Activated CD4-positive, alpha-beta T cell treated with anti-CD3 and anti-CD28 coated beads for 48 hours (primary cell): ENCODE measurements at regions not wholly inside any gene's neighbourhood (a gene's known extent, or its start where the extent isn't known, plus 50 kb on each side); places are given as distances from the start of the nearest gene placed in this dataset.
"Not testable (repeated sequence)": the region's sequence is repeated elsewhere in the genome, so short reads cannot be mapped to it uniquely, and the experiment has no call there.

Experiments used
- DNase-seq: peaks from one replicate; pipeline ENCODE4 v3.0.0-alpha.2; 2020

- peak; percentile 48 for DNase-seq
Observed at GRCh38 chr7:35975851-35976454, 175.1 kb downstream of the SEPTIN7 start.

GRCh38 chr7:35978816-35979640 lies 174.0 kb upstream of the EEPD1 start:
- DNase-seq, result not testable (repeated sequence)

GRCh38 chr7:35982600-35982999 lies 170.5 kb upstream of the EEPD1 start:
- no peak for DNase-seq

- DNase-seq, result no peak
Observed at GRCh38 chr7:35983626-35984025, 169.4 kb upstream of the EEPD1 start.

- peak; percentile 85 for DNase-seq
Observed at GRCh38 chr7:35985126-35985754, 167.8 kb upstream of the EEPD1 start.

- DNase-seq, result no peak
Observed at GRCh38 chr7:35987016-35987415, 166.0 kb upstream of the EEPD1 start.

GRCh38 chr7:35988105-35988504 lies 164.9 kb upstream of the EEPD1 start:
- DNase-seq, result no peak

- no peak for DNase-seq
Observed at GRCh38 chr7:35988818-35989217, 164.2 kb upstream of the EEPD1 start.

- peak; percentile 45 for DNase-seq
Observed at GRCh38 chr7:35991511-35992232, 161.4 kb upstream of the EEPD1 start.

- no peak for DNase-seq
Observed at GRCh38 chr7:35992436-35992835, 160.6 kb upstream of the EEPD1 start.

GRCh38 chr7:35993113-35993512 lies 159.9 kb upstream of the EEPD1 start:
- DNase-seq, result no peak

- DNase-seq, result no peak
Observed at GRCh38 chr7:35993676-35994606, 159.1 kb upstream of the EEPD1 start.

- no peak for DNase-seq
Observed at GRCh38 chr7:35995334-35995733, 157.7 kb upstream of the EEPD1 start.

- DNase-seq, result no peak
Observed at GRCh38 chr7:35998481-35998880, 154.6 kb upstream of the EEPD1 start.

GRCh38 chr7:36001546-36001945 lies 151.5 kb upstream of the EEPD1 start:
- DNase-seq, result no peak

GRCh38 chr7:36002900-36003299 lies 150.2 kb upstream of the EEPD1 start:
- DNase-seq, result no peak

- DNase-seq, result no peak
Observed at GRCh38 chr7:36003343-36003742, 149.7 kb upstream of the EEPD1 start.

- no peak for DNase-seq
Observed at GRCh38 chr7:36005293-36005692, 147.8 kb upstream of the EEPD1 start.

GRCh38 chr7:36005876-36006275 lies 147.2 kb upstream of the EEPD1 start:
- DNase-seq, result no peak

- DNase-seq, result no peak
Observed at GRCh38 chr7:36006636-36007229, 146.3 kb upstream of the EEPD1 start.

GRCh38 chr7:36010656-36011587 lies 142.1 kb upstream of the EEPD1 start:
- no peak for DNase-seq
